ENCODE measurements at regions not wholly inside any gene's neighbourhood (a gene's known extent, or its start where the extent isn't known, plus 50 kb on each side); places are given as distances from the start of the nearest gene placed in this dataset.

GRCh38 chr11:115910379-115910778, 406.2 kb upstream of the CADM1 start:
- Histone ChIP-seq H3K9ac (ENCODE audit: low read length in 5 of 5) (no peak overlapping the region), H3K27ac (ENCODE audit: low read depth, low read length) (no peak overlapping the region), H3K4me1 (ENCODE audit: control insufficient read depth in 5 of 5, insufficient read depth in 5 of 5, low read length in 5 of 5) (peaks cover 0 to 4% (median 0%) of the 10 kb centered on the region in 5 donors), H3K27me3 (ENCODE audit: control insufficient read depth in 5 of 5, insufficient read depth in 4 of 5, low read length in 5 of 5) (peaks cover 0 to 3% (median 0%) of the 10 kb centered on the region in 5 donors), H3K36me3 (ENCODE audit: control insufficient read depth in 5 of 5, insufficient read depth in 5 of 5, low read length in 5 of 5) (no peaks in the 10 kb centered on the region), H3K4me3 (ENCODE audit: low read depth in 1 of 5, low read length in 5 of 5) (no peak overlapping the region), H3K9me3 (ENCODE audit: control insufficient read depth in 5 of 5, low read length in 5 of 5) (no peaks in the 10 kb centered on the region)

GRCh38 chr11:115906171-115906570, 402.0 kb upstream of the CADM1 start:
- Histone ChIP-seq H3K9ac (ENCODE audit: low read length in 5 of 5) (no peak overlapping the region), H3K27me3 (ENCODE audit: control insufficient read depth in 5 of 5, insufficient read depth in 4 of 5, low read length in 5 of 5) (peaks cover 0 to 6% (median 3%) of the 10 kb centered on the region in 5 donors), H3K4me1 (ENCODE audit: control insufficient read depth in 5 of 5, insufficient read depth in 5 of 5, low read length in 5 of 5) (no peaks in the 10 kb centered on the region), H3K4me3 (ENCODE audit: low read depth in 1 of 5, low read length in 5 of 5) (no peak overlapping the region), H3K9me3 (ENCODE audit: control insufficient read depth in 5 of 5, low read length in 5 of 5) (peaks cover 0 to 6% (median 4%) of the 10 kb centered on the region in 5 donors), H3K36me3 (ENCODE audit: control insufficient read depth in 5 of 5, insufficient read depth in 5 of 5, low read length in 5 of 5) (no peaks in the 10 kb centered on the region), H3K27ac (ENCODE audit: low read depth, low read length) (no peak overlapping the region)

GRCh38 chr11:115905341-115906000, 401.3 kb upstream of the CADM1 start:
- H3K9me3 ChIP-seq (ENCODE audit: control insufficient read depth in 5 of 5, low read length in 5 of 5): peaks cover 0 to 6% (median 4%) of the 10 kb centered on the region in 5 donors
- H3K36me3 ChIP-seq (ENCODE audit: control insufficient read depth in 5 of 5, insufficient read depth in 5 of 5, low read length in 5 of 5): no peaks in the 10 kb centered on the region
- H3K4me1 ChIP-seq (ENCODE audit: control insufficient read depth in 5 of 5, insufficient read depth in 5 of 5, low read length in 5 of 5): no peaks in the 10 kb centered on the region
- H3K27me3 ChIP-seq (ENCODE audit: control insufficient read depth in 5 of 5, insufficient read depth in 4 of 5, low read length in 5 of 5): peaks cover 0 to 6% (median 3%) of the 10 kb centered on the region in 5 donors
- no peak overlapping the region for H3K4me3 ChIP-seq (ENCODE audit: low read depth in 1 of 5, low read length in 5 of 5)
- no peak overlapping the region for H3K9ac ChIP-seq (ENCODE audit: low read length in 5 of 5)
- no peak overlapping the region for H3K27ac ChIP-seq (ENCODE audit: low read depth, low read length)

- H3K4me3 ChIP-seq (ENCODE audit: low read depth in 1 of 5, low read length in 5 of 5): no peak overlapping the region
- peaks cover 0 to 3% (median 0%) of the 10 kb centered on the region in 5 donors for H3K4me1 ChIP-seq (ENCODE audit: control insufficient read depth in 5 of 5, insufficient read depth in 5 of 5, low read length in 5 of 5)
- peaks cover 0 to 7% (median 3%) of the 10 kb centered on the region in 5 donors for H3K27me3 ChIP-seq (ENCODE audit: control insufficient read depth in 5 of 5, insufficient read depth in 4 of 5, low read length in 5 of 5)
Measured at GRCh38 chr11:115903179-115903578, 399.0 kb upstream of the CADM1 start.

GRCh38 chr11:115901069-115901468, 396.9 kb upstream of the CADM1 start:
- Histone ChIP-seq H3K27me3 (ENCODE audit: control insufficient read depth in 5 of 5, insufficient read depth in 4 of 5, low read length in 5 of 5) (peaks cover 0 to 6% (median 0%) of the 10 kb centered on the region in 5 donors), H3K4me3 (ENCODE audit: low read depth in 1 of 5, low read length in 5 of 5) (no peak overlapping the region), H3K36me3 (ENCODE audit: control insufficient read depth in 5 of 5, insufficient read depth in 5 of 5, low read length in 5 of 5) (no peaks in the 10 kb centered on the region), H3K27ac (ENCODE audit: low read depth, low read length) (no peak overlapping the region), H3K9me3 (ENCODE audit: control insufficient read depth in 5 of 5, low read length in 5 of 5) (peaks cover 0 to 6% (median 4%) of the 10 kb centered on the region in 5 donors), H3K9ac (ENCODE audit: low read length in 5 of 5) (no peak overlapping the region), H3K4me1 (ENCODE audit: control insufficient read depth in 5 of 5, insufficient read depth in 5 of 5, low read length in 5 of 5) (peaks cover 0 to 3% (median 0%) of the 10 kb centered on the region in 5 donors)

More at GRCh38 chr11:115903179-115903578, 399.0 kb upstream of the CADM1 start:
- Histone ChIP-seq H3K36me3 (ENCODE audit: control insufficient read depth in 5 of 5, insufficient read depth in 5 of 5, low read length in 5 of 5) (no peaks in the 10 kb centered on the region), H3K27ac (ENCODE audit: low read depth, low read length) (no peak overlapping the region), H3K9ac (ENCODE audit: low read length in 5 of 5) (no peak overlapping the region), H3K9me3 (ENCODE audit: control insufficient read depth in 5 of 5, low read length in 5 of 5) (peaks cover 0 to 6% (median 4%) of the 10 kb centered on the region in 5 donors)

GRCh38 chr11:115900111-115900510, 395.9 kb upstream of the CADM1 start:
- H3K27me3 ChIP-seq (ENCODE audit: control insufficient read depth in 5 of 5, insufficient read depth in 4 of 5, low read length in 5 of 5): peaks cover 0 to 6% (median 0%) of the 10 kb centered on the region in 5 donors
- peaks cover 0 to 3% (median 0%) of the 10 kb centered on the region in 5 donors for H3K4me1 ChIP-seq (ENCODE audit: control insufficient read depth in 5 of 5, insufficient read depth in 5 of 5, low read length in 5 of 5)
- no peak overlapping the region for H3K27ac ChIP-seq (ENCODE audit: low read depth, low read length)
- H3K9me3 ChIP-seq (ENCODE audit: control insufficient read depth in 5 of 5, low read length in 5 of 5): peaks cover 0 to 6% (median 4%) of the 10 kb centered on the region in 5 donors
- no peaks in the 10 kb centered on the region for H3K36me3 ChIP-seq (ENCODE audit: control insufficient read depth in 5 of 5, insufficient read depth in 5 of 5, low read length in 5 of 5)
- H3K4me3 ChIP-seq (ENCODE audit: low read depth in 1 of 5, low read length in 5 of 5): no peak overlapping the region
- no peak overlapping the region for H3K9ac ChIP-seq (ENCODE audit: low read length in 5 of 5)

- H3K27me3 ChIP-seq (ENCODE audit: control insufficient read depth in 5 of 5, insufficient read depth in 4 of 5, low read length in 5 of 5): peaks cover 0 to 5% (median 2%) of the 10 kb centered on the region in 5 donors
- no peak overlapping the region for H3K9ac ChIP-seq (ENCODE audit: low read length in 5 of 5)
- no peak overlapping the region for H3K27ac ChIP-seq (ENCODE audit: low read depth, low read length)
- no peak overlapping the region for H3K4me3 ChIP-seq (ENCODE audit: low read depth in 1 of 5, low read length in 5 of 5)
- H3K9me3 ChIP-seq (ENCODE audit: control insufficient read depth in 5 of 5, low read length in 5 of 5): peaks cover 0 to 6% (median 4%) of the 10 kb centered on the region in 5 donors
- peaks cover 0 to 3% (median 0%) of the 10 kb centered on the region in 5 donors for H3K4me1 ChIP-seq (ENCODE audit: control insufficient read depth in 5 of 5, insufficient read depth in 5 of 5, low read length in 5 of 5)
- H3K36me3 ChIP-seq (ENCODE audit: control insufficient read depth in 5 of 5, insufficient read depth in 5 of 5, low read length in 5 of 5): no peaks in the 10 kb centered on the region
Measured at GRCh38 chr11:115897707-115898106, 393.5 kb upstream of the CADM1 start.

GRCh38 chr11:115896084-115896483, 391.9 kb upstream of the CADM1 start:
- Histone ChIP-seq H3K4me3 (ENCODE audit: low read depth in 1 of 5, low read length in 5 of 5) (no peak overlapping the region), H3K9me3 (ENCODE audit: control insufficient read depth in 5 of 5, low read length in 5 of 5) (no peaks in the 10 kb centered on the region), H3K4me1 (ENCODE audit: control insufficient read depth in 5 of 5, insufficient read depth in 5 of 5, low read length in 5 of 5) (peaks cover 0 to 3% (median 0%) of the 10 kb centered on the region in 5 donors), H3K36me3 (ENCODE audit: control insufficient read depth in 5 of 5, insufficient read depth in 5 of 5, low read length in 5 of 5) (no peaks in the 10 kb centered on the region), H3K9ac (ENCODE audit: low read length in 5 of 5) (no peak overlapping the region), H3K27ac (ENCODE audit: low read depth, low read length) (no peak overlapping the region), H3K27me3 (ENCODE audit: control insufficient read depth in 5 of 5, insufficient read depth in 4 of 5, low read length in 5 of 5) (peaks cover 0 to 5% (median 0%) of the 10 kb centered on the region in 5 donors)

GRCh38 chr11:115895594-115895993, 391.4 kb upstream of the CADM1 start:
- no peak overlapping the region for H3K4me3 ChIP-seq (ENCODE audit: low read depth in 1 of 5, low read length in 5 of 5)
- H3K9me3 ChIP-seq (ENCODE audit: control insufficient read depth in 5 of 5, low read length in 5 of 5): no peaks in the 10 kb centered on the region
- peaks cover 0 to 3% (median 0%) of the 10 kb centered on the region in 5 donors for H3K4me1 ChIP-seq (ENCODE audit: control insufficient read depth in 5 of 5, insufficient read depth in 5 of 5, low read length in 5 of 5)
- no peaks in the 10 kb centered on the region for H3K36me3 ChIP-seq (ENCODE audit: control insufficient read depth in 5 of 5, insufficient read depth in 5 of 5, low read length in 5 of 5)
- no peak overlapping the region for H3K27ac ChIP-seq (ENCODE audit: low read depth, low read length)
- no peak overlapping the region for H3K9ac ChIP-seq (ENCODE audit: low read length in 5 of 5)
- peaks cover 0 to 5% (median 0%) of the 10 kb centered on the region in 5 donors for H3K27me3 ChIP-seq (ENCODE audit: control insufficient read depth in 5 of 5, insufficient read depth in 4 of 5, low read length in 5 of 5)

GRCh38 chr11:115894176-115894575, 390.0 kb upstream of the CADM1 start:
- H3K27me3 ChIP-seq (ENCODE audit: control insufficient read depth in 5 of 5, insufficient read depth in 4 of 5, low read length in 5 of 5): peaks cover 0 to 5% (median 0%) of the 10 kb centered on the region in 5 donors
- no peaks in the 10 kb centered on the region for H3K9me3 ChIP-seq (ENCODE audit: control insufficient read depth in 5 of 5, low read length in 5 of 5)
- H3K27ac ChIP-seq (ENCODE audit: low read depth, low read length): no peak overlapping the region
- no peak overlapping the region for H3K4me3 ChIP-seq (ENCODE audit: low read depth in 1 of 5, low read length in 5 of 5)
- H3K36me3 ChIP-seq (ENCODE audit: control insufficient read depth in 5 of 5, insufficient read depth in 5 of 5, low read length in 5 of 5): no peaks in the 10 kb centered on the region
- no peak overlapping the region for H3K9ac ChIP-seq (ENCODE audit: low read length in 5 of 5)
- H3K4me1 ChIP-seq (ENCODE audit: control insufficient read depth in 5 of 5, insufficient read depth in 5 of 5, low read length in 5 of 5): peaks cover 0 to 2% (median 0%) of the 10 kb centered on the region in 5 donors
